Cardiac muscle cell (in vitro differentiated cells and primary cell): ENCODE measurements at regions not wholly inside any gene's neighbourhood (a gene's known extent, or its start where the extent isn't known, plus 50 kb on each side); places are given as distances from the start of the nearest gene placed in this dataset.

ENCODE experiments used
- DNase-seq, 2 donors: peaks; one replicate each; pipeline versions ENCODE4 v3.0.0 to v3.0.0-alpha.2; 2010 to 2017; ENCODE audit warnings: low read depth in 1 of 2, low spot score in 1 of 2
- H3K27ac ChIP-seq: fragments of 200-600 bp; sonication (generic); 2 replicates; pipeline ENCODE4 v1.5.1; 2016
- H3K27me3 ChIP-seq: fragments of 200-600 bp; sonication (generic); 2 replicates; pipeline ENCODE4 v1.6.0; 2016; ENCODE audit warnings: control low read depth
- H3K36me3 ChIP-seq: fragments of 200-600 bp; sonication (generic); 2 replicates; pipeline ENCODE4 v1.5.1; 2016; ENCODE audit warnings: control low read depth
- H3K4me1 ChIP-seq: fragments of 200-600 bp; sonication (generic); 2 replicates; pipeline ENCODE4 v1.8.1; 2017; ENCODE audit warnings: low read depth, mild to moderate bottlenecking, mixed run types
- H3K4me3 ChIP-seq: fragments of 200-600 bp; sonication (generic); 2 replicates; pipeline ENCODE4 v1.5.1; 2016; ENCODE audit warnings: mild to moderate bottlenecking
- H3K9me3 ChIP-seq: fragments of 200-600 bp; sonication (generic); 2 replicates; pipeline ENCODE4 v1.5.1; 2017; ENCODE audit warnings: low read depth, mild to moderate bottlenecking, control low read depth
- TF ChIP-seq, protein P1 (sequence below): IDR thresholded peaks from 2 replicates; pipeline ENCODE4 v1.5.1; 2012; ENCODE audit warnings: low read depth, mild to moderate bottlenecking, low read length

- DNase-seq, result no peak
- Histone ChIP-seq H3K4me1 (peaks cover 14% of the 10 kb centered on the region), H3K4me3 (no peak overlapping the region), H3K27ac (no peak overlapping the region), H3K27me3 (no peaks in the 10 kb centered on the region), H3K36me3 (no peaks in the 10 kb centered on the region), H3K9me3 (no peaks in the 10 kb centered on the region)
- TF ChIP-seq, protein P1, sequence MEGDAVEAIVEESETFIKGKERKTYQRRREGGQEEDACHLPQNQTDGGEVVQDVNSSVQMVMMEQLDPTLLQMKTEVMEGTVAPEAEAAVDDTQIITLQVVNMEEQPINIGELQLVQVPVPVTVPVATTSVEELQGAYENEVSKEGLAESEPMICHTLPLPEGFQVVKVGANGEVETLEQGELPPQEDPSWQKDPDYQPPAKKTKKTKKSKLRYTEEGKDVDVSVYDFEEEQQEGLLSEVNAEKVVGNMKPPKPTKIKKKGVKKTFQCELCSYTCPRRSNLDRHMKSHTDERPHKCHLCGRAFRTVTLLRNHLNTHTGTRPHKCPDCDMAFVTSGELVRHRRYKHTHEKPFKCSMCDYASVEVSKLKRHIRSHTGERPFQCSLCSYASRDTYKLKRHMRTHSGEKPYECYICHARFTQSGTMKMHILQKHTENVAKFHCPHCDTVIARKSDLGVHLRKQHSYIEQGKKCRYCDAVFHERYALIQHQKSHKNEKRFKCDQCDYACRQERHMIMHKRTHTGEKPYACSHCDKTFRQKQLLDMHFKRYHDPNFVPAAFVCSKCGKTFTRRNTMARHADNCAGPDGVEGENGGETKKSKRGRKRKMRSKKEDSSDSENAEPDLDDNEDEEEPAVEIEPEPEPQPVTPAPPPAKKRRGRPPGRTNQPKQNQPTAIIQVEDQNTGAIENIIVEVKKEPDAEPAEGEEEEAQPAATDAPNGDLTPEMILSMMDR, result no peak
Observed at GRCh38 chr3:171953301-171954022, 85.9 kb upstream of the FNDC3B start.

GRCh38 chr3:171954690-171955383 is 84.5 kb upstream of the FNDC3B start:
- no peak overlapping the region for H3K27ac ChIP-seq
- H3K4me3 ChIP-seq, result no peak overlapping the region
- H3K36me3 ChIP-seq, result no peaks in the 10 kb centered on the region
- no peaks in the 10 kb centered on the region for H3K27me3 ChIP-seq
- TF ChIP-seq, protein P1, result no peak
- no peaks in the 10 kb centered on the region for H3K9me3 ChIP-seq
- DNase-seq, result peak in 1 of 2 donors; percentile 71
- H3K4me1 ChIP-seq, result peaks cover 13% of the 10 kb centered on the region

DNA sequence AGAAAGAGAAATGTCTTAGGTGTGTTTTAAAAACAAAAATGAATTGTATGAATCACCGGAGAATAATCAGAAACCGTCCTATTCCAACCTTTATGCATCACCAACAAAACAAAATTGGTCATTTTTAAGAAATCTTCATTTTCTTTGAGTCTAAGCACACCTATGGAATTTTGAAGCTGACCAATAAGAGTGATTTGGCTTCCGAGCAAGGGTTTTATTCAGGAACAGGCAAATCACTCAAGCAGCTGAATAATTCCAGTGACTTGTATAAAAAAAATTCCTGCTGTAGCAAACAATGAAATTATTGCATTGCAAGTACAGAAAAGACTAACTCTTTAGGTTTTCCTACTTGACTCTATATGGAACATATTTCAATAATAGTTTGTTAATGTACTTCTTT is 83.8 kb upstream of the FNDC3B start:
- H3K36me3 ChIP-seq, result no peaks in the 10 kb centered on the region

DNA sequence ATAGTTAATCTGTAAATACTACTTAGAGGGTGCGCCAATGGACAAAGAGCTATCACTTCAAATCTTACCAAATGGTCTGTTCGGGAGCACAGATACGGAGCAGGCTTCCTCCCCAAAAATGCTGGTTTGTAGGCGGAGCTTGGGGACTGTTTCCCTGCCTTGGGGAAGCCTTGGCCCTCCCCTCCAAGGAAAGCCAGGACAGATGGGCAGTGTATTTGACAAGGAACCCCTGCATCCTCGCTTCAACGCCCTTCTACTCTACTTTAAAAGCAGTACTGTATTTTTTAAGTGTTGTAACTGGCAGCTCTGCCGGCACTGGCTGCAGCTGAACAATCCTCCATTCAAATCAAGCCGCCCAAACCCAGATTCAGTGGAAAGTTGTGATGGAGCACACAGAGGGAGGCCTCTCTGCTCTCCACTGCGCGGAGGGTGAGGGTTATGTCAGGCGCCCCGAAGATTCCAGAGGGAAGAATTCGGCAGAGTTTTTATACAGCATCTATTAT is 83.1 kb upstream of the FNDC3B start:
- no peak for DNase-seq
- H3K4me1 ChIP-seq, result peaks cover 8% of the 10 kb centered on the region
- no peaks in the 10 kb centered on the region for H3K36me3 ChIP-seq
- no peaks in the 10 kb centered on the region for H3K9me3 ChIP-seq
- no peaks in the 10 kb centered on the region for H3K27me3 ChIP-seq
- no peak overlapping the region for H3K27ac ChIP-seq
- H3K4me3 ChIP-seq, result no peak overlapping the region
- TF ChIP-seq, protein P1, result no peak

More for the DNA sequence above, 83.8 kb upstream of the FNDC3B start:
- no peaks in the 10 kb centered on the region for H3K9me3 ChIP-seq
- no peak overlapping the region for H3K27ac ChIP-seq
- TF ChIP-seq, protein P1, result no peak
- DNase-seq, result no peak
- H3K4me3 ChIP-seq, result no peak overlapping the region
- peaks cover 8% of the 10 kb centered on the region for H3K4me1 ChIP-seq
- H3K27me3 ChIP-seq, result no peaks in the 10 kb centered on the region

DNA sequence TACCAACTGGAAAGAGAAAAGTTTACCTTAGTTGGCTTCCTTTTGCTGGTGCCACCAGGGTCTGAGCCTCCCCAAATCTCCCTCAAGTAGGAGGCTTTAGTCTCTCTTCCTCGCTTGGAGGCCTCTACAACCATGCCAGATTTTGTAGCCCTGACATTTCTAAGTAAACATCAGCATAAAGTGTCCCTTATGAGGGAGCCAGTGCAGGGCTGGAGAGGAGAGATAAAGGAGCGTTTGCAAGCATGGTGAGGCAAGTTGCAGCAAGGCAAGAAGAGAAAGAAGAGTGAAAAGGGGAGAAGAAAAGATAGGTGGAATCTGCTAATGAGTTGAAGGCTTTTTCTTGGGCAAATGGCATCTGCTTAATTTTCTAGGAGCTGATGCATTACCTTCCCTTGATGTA is 82.7 kb upstream of the FNDC3B start:
- H3K27ac ChIP-seq, result no peak overlapping the region
- no peaks in the 10 kb centered on the region for H3K27me3 ChIP-seq
- TF ChIP-seq, protein P1, result no peak
- no peaks in the 10 kb centered on the region for H3K9me3 ChIP-seq
- H3K4me1 ChIP-seq, result peaks cover 8% of the 10 kb centered on the region
- no peaks in the 10 kb centered on the region for H3K36me3 ChIP-seq
- H3K4me3 ChIP-seq, result no peak overlapping the region
- no peak for DNase-seq
